ENCODE measurements at regions not wholly inside any gene's neighbourhood (a gene's known extent, or its start where the extent isn't known, plus 50 kb on each side); places are given as distances from the start of the nearest gene placed in this dataset.

GRCh38 chr1:60547821-60548220, 474.3 kb upstream of the C1orf87 start:
- DNase-seq (ENCODE audit: low read depth): no peak
- no peak overlapping the region for H3K4me3 ChIP-seq (ENCODE audit: low read depth, low read length)
- TF ChIP-seq CTCF (IDR thresholded peaks at IDR 0.05; ENCODE audit: insufficient read depth, low read depth, low read length, missing control alignments): no peak

GRCh38 chr1:60541831-60542532, 468.4 kb upstream of the C1orf87 start:
- no peak for TF ChIP-seq CTCF (IDR thresholded peaks at IDR 0.05; ENCODE audit: insufficient read depth, low read depth, low read length, missing control alignments)
- DNase-seq (ENCODE audit: low read depth): no peak
- H3K4me3 ChIP-seq (ENCODE audit: low read depth, low read length): no peak overlapping the region

- no peak overlapping the region for H3K4me3 ChIP-seq (ENCODE audit: low read depth, low read length)
- no peak for TF ChIP-seq CTCF (IDR thresholded peaks at IDR 0.05; ENCODE audit: insufficient read depth, low read depth, low read length, missing control alignments)
- DNase-seq (ENCODE audit: low read depth): no peak
Measured at GRCh38 chr1:60540141-60540540, 466.6 kb upstream of the C1orf87 start.

GRCh38 chr1:60535713-60536112, 462.1 kb upstream of the C1orf87 start:
- peak; percentile 2 for DNase-seq (ENCODE audit: low read depth)
- no peak overlapping the region for H3K4me3 ChIP-seq (ENCODE audit: low read depth, low read length)
- TF ChIP-seq CTCF (IDR thresholded peaks at IDR 0.05; ENCODE audit: insufficient read depth, low read depth, low read length, missing control alignments): no peak

GRCh38 chr1:60527567-60527966, 454.0 kb upstream of the C1orf87 start:
- no peak for DNase-seq (ENCODE audit: low read depth)
- H3K4me3 ChIP-seq (ENCODE audit: low read depth, low read length): no peak overlapping the region
- TF ChIP-seq CTCF (IDR thresholded peaks at IDR 0.05; ENCODE audit: insufficient read depth, low read depth, low read length, missing control alignments): no peak

GRCh38 chr1:60516996-60517395, 443.4 kb upstream of the C1orf87 start:
- TF ChIP-seq CTCF (IDR thresholded peaks at IDR 0.05; ENCODE audit: insufficient read depth, low read depth, low read length, missing control alignments): no peak
- no peak for DNase-seq (ENCODE audit: low read depth)
- H3K4me3 ChIP-seq (ENCODE audit: low read depth, low read length): no peak overlapping the region

- no peak for TF ChIP-seq CTCF (IDR thresholded peaks at IDR 0.05; ENCODE audit: insufficient read depth, low read depth, low read length, missing control alignments)
- DNase-seq (ENCODE audit: low read depth): no peak
Measured at GRCh38 chr1:60510162-60510561, 436.6 kb upstream of the C1orf87 start.

More at GRCh38 chr1:60510162-60510561, 436.6 kb upstream of the C1orf87 start:
- H3K4me3 ChIP-seq (ENCODE audit: low read depth, low read length): no peak overlapping the region
